ENCODE measurements at regions not wholly inside any gene's neighbourhood (a gene's known extent, or its start where the extent isn't known, plus 50 kb on each side); places are given as distances from the start of the nearest gene placed in this dataset.
"Not testable (repeated sequence)": the region's sequence is repeated elsewhere in the genome, so short reads cannot be mapped to it uniquely, and the experiment has no call there.

- not testable (repeated sequence) for TF ChIP-seq FOS (IDR thresholded peaks at IDR 0.05; ENCODE audit: extremely low read depth, insufficient read length); PURB (CRISPR knock-in tag; IDR thresholded peaks at IDR 0.05; ENCODE audit: low read depth); TEAD4 (IDR thresholded peaks at IDR 0.05; ENCODE audit: low read length); TEAD4 (CRISPR knock-in tag; IDR thresholded peaks at IDR 0.05; ENCODE audit: borderline replicate concordance); CTCF (IDR thresholded peaks at IDR 0.05 in 2 of 3, conservative IDR thresholded peaks at IDR 0.05 in 1 of 3; ENCODE audit: insufficient read depth in 2 of 3, low read depth in 1 of 3, low read length in 3 of 3); SOX6 (IDR thresholded peaks at IDR 0.05); CREB3 (tag; conservative IDR thresholded peaks at IDR 0.05; ENCODE audit: low read depth); SP2 (IDR thresholded peaks at IDR 0.05; ENCODE audit: extremely low read depth, low read depth, low read length, poor library complexity, severe bottlenecking); PHF21A (IDR thresholded peaks at IDR 0.05; ENCODE audit: borderline replicate concordance, low read depth); FOXJ2 (tag; IDR thresholded peaks at IDR 0.05); TEAD1 (CRISPR knock-in tag; IDR thresholded peaks at IDR 0.05); EZH2 (IDR thresholded peaks at IDR 0.05; ENCODE audit: borderline replicate concordance, low read depth, low read length); ZNF518B (CRISPR knock-in tag; IDR thresholded peaks at IDR 0.05)
Observed at GRCh38 chr2:168335254-168335653, 87.9 kb upstream of the STK39 start.

Measured in K562 (cell line).